Naive thymus-derived CD4-positive, alpha-beta T cell (primary cell): ENCODE measurements at regions not wholly inside any gene's neighbourhood (a gene's known extent, or its start where the extent isn't known, plus 50 kb on each side); places are given as distances from the start of the nearest gene placed in this dataset.

ENCODE experiments used
- ATAC-seq: fragments of 150-1000 bp; cut with Tn5 transposase; 2 replicates; pipeline ENCODE4 v1.10.0; 2021; ENCODE audit warnings: mild to moderate bottlenecking, moderate library complexity
- CTCF ChIA-PET: fragments of 350-600 bp; sonication (Branson Sonifier 250); formaldehyde crosslinking; loops from one replicate; lab custom pipeline; 2021; ENCODE audit warnings: antibody characterized with exemption; lab: Charles Lee
- POLR2A ChIA-PET: fragments of 350-600 bp; sonication (Branson Sonifier 250); formaldehyde crosslinking; loops from one replicate; lab custom pipeline; 2021; ENCODE audit warnings: antibody characterized with exemption, inconsistent platforms; lab: Charles Lee
- DNase-seq, 9 donors: peaks; one replicate each; pipeline versions ENCODE4 v3.0.0 to v3.0.0-alpha.2; 2020 to 2022; ENCODE audit warnings: mixed read lengths in 1 of 9
- H3K27ac ChIP-seq: one replicate; pipeline ENCODE4 v1.7.0; 2013; ENCODE audit warnings: mild to moderate bottlenecking, low read depth, low read length, moderate library complexity
- H3K27me3 ChIP-seq, 2 donors: one replicate each; pipeline ENCODE4 v1.7.0; 2013; ENCODE audit warnings: low read length in 2 of 2, mild to moderate bottlenecking in 2 of 2, moderate library complexity in 2 of 2; ENCODE audit not compliant: control insufficient read depth in 2 of 2, insufficient read depth in 2 of 2
- H3K36me3 ChIP-seq, 3 experiments: 1 replicate in 2 of 3; 2 replicates in 1 of 3; pipeline ENCODE4 v1.7.0; 2013; ENCODE audit warnings: low read length in 3 of 3, mild to moderate bottlenecking in 3 of 3, moderate library complexity in 1 of 3; ENCODE audit not compliant: insufficient read depth in 3 of 3, control insufficient read depth in 2 of 3
- H3K4me1 ChIP-seq, 2 donors: one replicate each; pipeline ENCODE4 v1.7.0; 2013; ENCODE audit warnings: low read length in 2 of 2, mild to moderate bottlenecking in 2 of 2, moderate library complexity in 1 of 2; ENCODE audit not compliant: control insufficient read depth in 2 of 2, insufficient read depth in 2 of 2
- H3K4me3 ChIP-seq: 2 replicates; pipeline ENCODE4 v1.7.0; 2013; ENCODE audit warnings: mild to moderate bottlenecking, low read length
- H3K9me3 ChIP-seq, 3 experiments: 1 replicate in 2 of 3; 2 replicates in 1 of 3; pipeline ENCODE4 v1.7.0; 2013; ENCODE audit warnings: low read length in 3 of 3; ENCODE audit not compliant: control insufficient read depth in 2 of 3
- H3K27ac Mint-ChIP-seq, 9 donors: one replicate each; pipeline ENCODE4 v1.8.0; 2020 to 2022; ENCODE audit warnings: mixed read lengths in 9 of 9, mild to moderate bottlenecking in 8 of 9, moderate library complexity in 5 of 9, inconsistent platforms in 2 of 9
- H3K27me3 Mint-ChIP-seq, 5 donors: one replicate each; pipeline ENCODE4 v1.8.0; 2021 to 2022; ENCODE audit warnings: mixed read lengths in 5 of 5, mild to moderate bottlenecking in 1 of 5
- H3K36me3 Mint-ChIP-seq, 5 donors: one replicate each; pipeline ENCODE4 v1.8.0; 2020 to 2022; ENCODE audit warnings: mixed read lengths in 5 of 5, mild to moderate bottlenecking in 3 of 5, inconsistent platforms in 1 of 5
- H3K4me1 Mint-ChIP-seq, 7 donors: one replicate each; pipeline ENCODE4 v1.8.0; 2020 to 2022; ENCODE audit warnings: mixed read lengths in 7 of 7, mild to moderate bottlenecking in 3 of 7, inconsistent platforms in 1 of 7
- H3K4me3 Mint-ChIP-seq, 10 donors: one replicate each; pipeline ENCODE4 v1.8.0; 2020 to 2022; ENCODE audit warnings: mild to moderate bottlenecking in 10 of 10, mixed read lengths in 10 of 10, moderate library complexity in 6 of 10, inconsistent platforms in 2 of 10
- H3K9me3 Mint-ChIP-seq, 11 donors: one replicate each; pipeline ENCODE4 v1.8.0; 2020 to 2022; ENCODE audit warnings: mixed read lengths in 11 of 11, mild to moderate bottlenecking in 4 of 11, inconsistent platforms in 1 of 11, moderate library complexity in 1 of 11
- intact Hi-C, 2 donors: fragments of 100-400 bp; cut with micrococcal nuclease; formaldehyde crosslinking; loops; one replicate each; pipeline ENCODE4 v1.15.1; 2023

- no peak for ATAC-seq
- DNase-seq = no peak
- ChIA-PET POLR2A (no interaction called here), CTCF (no interaction called here)
- H3K9me3 Mint-ChIP-seq = peaks cover 0 to 13% (median 2%) of the 10 kb centered on the region in 11 donors
- no peak overlapping the region for H3K27ac Mint-ChIP-seq
- H3K27me3 ChIP-seq = no peaks in the 10 kb centered on the region
- no peaks in the 10 kb centered on the region for H3K36me3 ChIP-seq
- no peaks in the 10 kb centered on the region for H3K9me3 ChIP-seq
- intact Hi-C loops = no loop called here
- H3K4me3 ChIP-seq = no peak overlapping the region
- H3K27me3 Mint-ChIP-seq = peaks cover 0 to 25% (median 21%) of the 10 kb centered on the region in 5 donors
- H3K27ac ChIP-seq = no peak overlapping the region
- H3K4me3 Mint-ChIP-seq = no peak overlapping the region
- H3K4me1 ChIP-seq = no peaks in the 10 kb centered on the region
- H3K4me1 Mint-ChIP-seq = no peaks in the 10 kb centered on the region
- H3K36me3 Mint-ChIP-seq = no peaks in the 10 kb centered on the region
Observed at GRCh38 chr15:30030345-30030744, 52.4 kb upstream of the GOLGA8J start.

DNA sequence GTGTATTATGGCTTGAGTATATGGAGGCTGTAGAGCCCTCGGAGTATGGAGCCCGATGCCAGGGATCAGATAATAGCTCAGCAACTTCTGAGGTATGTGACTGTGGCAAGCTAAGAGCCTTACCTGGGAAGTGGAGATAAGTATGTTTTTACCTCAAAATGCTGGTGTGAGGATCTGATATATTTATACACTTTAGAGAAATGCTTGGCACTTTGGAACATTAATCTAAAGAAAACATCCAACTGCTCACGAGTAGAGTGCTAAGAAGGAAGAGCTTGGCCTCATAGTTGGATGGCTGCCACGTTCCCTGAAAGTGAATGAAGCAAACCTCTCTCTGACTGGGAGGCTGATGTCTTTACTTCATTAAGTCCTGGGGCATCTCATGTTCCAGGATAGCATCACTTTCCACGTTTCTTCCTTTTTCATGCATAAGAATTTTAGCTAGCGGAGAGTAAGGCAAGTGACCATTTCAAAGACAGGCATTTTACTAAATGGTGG lies 58.9 kb upstream of the GOLGA8J start:
- intact Hi-C loops = no loop called here
- ATAC-seq = no peak

GRCh38 chr15:30010746-30011145 lies 72.0 kb upstream of the GOLGA8J start:
- CTCF ChIA-PET = no interaction called here
- no peaks in the 10 kb centered on the region for H3K36me3 Mint-ChIP-seq
- H3K36me3 ChIP-seq = no peaks in the 10 kb centered on the region
- no peaks in the 10 kb centered on the region for H3K4me1 ChIP-seq
- no peak overlapping the region for H3K27ac Mint-ChIP-seq
- peaks cover 0 to 21% (median 11%) of the 10 kb centered on the region in 5 donors for H3K27me3 Mint-ChIP-seq
- no peak overlapping the region for H3K4me3 ChIP-seq
- no peaks in the 10 kb centered on the region for H3K9me3 ChIP-seq
- H3K9me3 Mint-ChIP-seq = peaks cover 0 to 5% (median 0%) of the 10 kb centered on the region in 11 donors
- intact Hi-C loops = no loop called here
- H3K27ac ChIP-seq = no peak overlapping the region
- H3K4me1 Mint-ChIP-seq = no peaks in the 10 kb centered on the region
- ATAC-seq (no peak), DNase-seq (no peak)
- no peak overlapping the region for H3K4me3 Mint-ChIP-seq
- POLR2A ChIA-PET = no interaction called here
- H3K27me3 ChIP-seq = no peaks in the 10 kb centered on the region

More for the DNA sequence above, 58.9 kb upstream of the GOLGA8J start:
- no peaks in the 10 kb centered on the region for H3K36me3 Mint-ChIP-seq
- ChIA-PET CTCF (no interaction called here), POLR2A (no interaction called here)
- no peak overlapping the region for H3K4me3 Mint-ChIP-seq
- DNase-seq = no peak
- H3K9me3 Mint-ChIP-seq = peaks cover 0 to 7% (median 0%) of the 10 kb centered on the region in 11 donors
- H3K27ac Mint-ChIP-seq = no peak overlapping the region
- Histone ChIP-seq H3K36me3 (no peaks in the 10 kb centered on the region), H3K4me1 (no peaks in the 10 kb centered on the region), H3K4me3 (no peak overlapping the region), H3K27me3 (no peaks in the 10 kb centered on the region), H3K27ac (no peak overlapping the region), H3K9me3 (no peaks in the 10 kb centered on the region)
- no peaks in the 10 kb centered on the region for H3K4me1 Mint-ChIP-seq
- peaks cover 0 to 57% (median 50%) of the 10 kb centered on the region in 5 donors for H3K27me3 Mint-ChIP-seq

- Mint-ChIP-seq H3K4me1 (no peaks in the 10 kb centered on the region), H3K27me3 (peaks cover 0 to 22% (median 15%) of the 10 kb centered on the region in 5 donors), H3K36me3 (no peaks in the 10 kb centered on the region), H3K27ac (no peak overlapping the region), H3K9me3 (peaks cover 0 to 5% (median 0%) of the 10 kb centered on the region in 11 donors), H3K4me3 (no peak overlapping the region)
- H3K27me3 ChIP-seq = no peaks in the 10 kb centered on the region
- no peaks in the 10 kb centered on the region for H3K36me3 ChIP-seq
- H3K9me3 ChIP-seq = no peaks in the 10 kb centered on the region
- ATAC-seq (no peak), DNase-seq (no peak)
- ChIA-PET CTCF (interaction anchor here (0.7 kb wide), 1 partner anchor 601 kb away, joined by 3 read pairs; no protein-coding TSS in a partner anchor), POLR2A (no interaction called here)
- H3K27ac ChIP-seq = no peak overlapping the region
- no peaks in the 10 kb centered on the region for H3K4me1 ChIP-seq
- intact Hi-C loops = no loop called here
- no peak overlapping the region for H3K4me3 ChIP-seq
Observed at GRCh38 chr15:30008156-30008555, 74.6 kb upstream of the GOLGA8J start.

- Histone ChIP-seq H3K27ac (no peak overlapping the region), H3K9me3 (no peaks in the 10 kb centered on the region), H3K4me3 (no peak overlapping the region), H3K4me1 (no peaks in the 10 kb centered on the region), H3K27me3 (no peaks in the 10 kb centered on the region), H3K36me3 (no peaks in the 10 kb centered on the region)
- no peak overlapping the region for H3K4me3 Mint-ChIP-seq
- peaks cover 0 to 20% (median 8%) of the 10 kb centered on the region in 5 donors for H3K27me3 Mint-ChIP-seq
- no peaks in the 10 kb centered on the region for H3K36me3 Mint-ChIP-seq
- ATAC-seq = no peak
- H3K27ac Mint-ChIP-seq = no peak overlapping the region
- POLR2A ChIA-PET = no interaction called here
- H3K4me1 Mint-ChIP-seq = no peaks in the 10 kb centered on the region
- CTCF ChIA-PET = no interaction called here
- H3K9me3 Mint-ChIP-seq = peaks cover 0 to 7% (median 0%) of the 10 kb centered on the region in 11 donors
- intact Hi-C loops = no loop called here
- DNase-seq = no peak
Observed at GRCh38 chr15:30001602-30002001, 81.2 kb upstream of the GOLGA8J start.

- ATAC-seq = no peak
- Mint-ChIP-seq H3K4me1 (no peaks in the 10 kb centered on the region), H3K27ac (no peak overlapping the region), H3K27me3 (peaks cover 0 to 31% (median 17%) of the 10 kb centered on the region in 5 donors), H3K36me3 (no peaks in the 10 kb centered on the region), H3K9me3 (peaks cover 0 to 7% (median 0%) of the 10 kb centered on the region in 11 donors), H3K4me3 (no peak overlapping the region)
- intact Hi-C loops = no loop called here
- POLR2A ChIA-PET = no interaction called here
- DNase-seq = no peak
- Histone ChIP-seq H3K27ac (no peak overlapping the region), H3K4me3 (no peak overlapping the region), H3K27me3 (no peaks in the 10 kb centered on the region), H3K4me1 (no peaks in the 10 kb centered on the region), H3K36me3 (no peaks in the 10 kb centered on the region), H3K9me3 (no peaks in the 10 kb centered on the region)
- CTCF ChIA-PET = no interaction called here
Observed at GRCh38 chr15:29998033-29998432, 84.7 kb upstream of the GOLGA8J start.

- Mint-ChIP-seq H3K4me3 (no peak overlapping the region), H3K4me1 (no peaks in the 10 kb centered on the region), H3K9me3 (peaks cover 0 to 7% (median 0%) of the 10 kb centered on the region in 11 donors), H3K27ac (no peak overlapping the region), H3K36me3 (no peaks in the 10 kb centered on the region), H3K27me3 (peaks cover 0 to 31% (median 17%) of the 10 kb centered on the region in 5 donors)
- CTCF ChIA-PET = no interaction called here
- POLR2A ChIA-PET = no interaction called here
- DNase-seq (no peak), ATAC-seq (no peak)
- Histone ChIP-seq H3K9me3 (no peaks in the 10 kb centered on the region), H3K27ac (no peak overlapping the region), H3K27me3 (no peaks in the 10 kb centered on the region), H3K4me1 (no peaks in the 10 kb centered on the region), H3K4me3 (no peak overlapping the region), H3K36me3 (no peaks in the 10 kb centered on the region)
- intact Hi-C loops = no loop called here
Observed at GRCh38 chr15:29997499-29997898, 85.3 kb upstream of the GOLGA8J start.
